A549 (cell line): ENCODE measurements at regions not wholly inside any gene's neighbourhood (a gene's known extent, or its start where the extent isn't known, plus 50 kb on each side); places are given as distances from the start of the nearest gene placed in this dataset.

ENCODE experiments used
- ATAC-seq, 2 experiments: fragments of 200-7000 bp in 1 of 2; fragments of >200 bp in 1 of 2; cut with Nextera tagmentation in 1 of 2; cut with Tn5 transposase in 1 of 2; 3 replicates each; pipeline versions ENCODE4 v1.8.0 to v1.9.1; 2018 to 2020; ENCODE audit warnings: mild to moderate bottlenecking in 1 of 2, moderate library complexity in 1 of 2
- CTCF ChIA-PET: fragments of 300-600 bp; sonication (Branson Sonifier 250); formaldehyde crosslinking; extraction: SDS; loops from one replicate; lab custom pipeline; 2021; ENCODE audit warnings: antibody characterized with exemption, inconsistent platforms; lab: Yijun Ruan, JAX
- POLR2A ChIA-PET: fragments of 350-600 bp; formaldehyde crosslinking; extraction: SDS; loops from one replicate; lab custom pipeline; 2021; ENCODE audit warnings: antibody characterized with exemption, inconsistent platforms; lab: Yijun Ruan, JAX
- DNase-seq, 2 experiments: peaks; one replicate each; pipeline versions ENCODE4 v3.0.0 to v3.0.0-alpha.2; 2011 to 2016; ENCODE audit warnings: low read depth in 1 of 2, low spot score in 1 of 2
- FAIRE-seq: peaks from 2 replicates; lab custom pipeline; 2011; peaks lifted over from hg19 to GRCh38; lab: Jason Lieb, UNC
- H3K27ac ChIP-seq, 2 experiments: fragments of >200 bp; sonication (Bioruptor Twin); formaldehyde crosslinking; 3 replicates each; pipeline ENCODE4 v1.5.1; 2016 to 2017
- H3K4me1 ChIP-seq: fragments of >200 bp; sonication (Bioruptor Twin); formaldehyde crosslinking; 3 replicates; pipeline ENCODE4 v1.6.1; 2016
- H3K4me2 ChIP-seq: fragments of >200 bp; sonication (Bioruptor Twin); formaldehyde crosslinking; 3 replicates; pipeline ENCODE4 v1.6.1; 2016
- H3K4me3 ChIP-seq: fragments of >200 bp; sonication (Bioruptor Twin); formaldehyde crosslinking; 3 replicates; pipeline ENCODE4 v1.5.1; 2016
- H3K9me3 ChIP-seq: fragments of >200 bp; sonication (Bioruptor Twin); formaldehyde crosslinking; 3 replicates; pipeline ENCODE4 v1.6.1; 2016
- ATOH8 ChIP-seq: fragments of 250-450 bp; sonication (Bioruptor Pico); IDR thresholded peaks from 2 replicates; pipeline ENCODE4 v1.5.0; 2020; ENCODE audit warnings: low read depth, mild to moderate bottlenecking, moderate library complexity
- BHLHE40 ChIP-seq: IDR thresholded peaks from 2 replicates; pipeline ENCODE4 v1.6.1; 2012; ENCODE audit warnings: low read depth, low read length, inconsistent platforms
- CHD2 ChIP-seq: fragments of 150-350 bp; IDR thresholded peaks from 2 replicates; pipeline ENCODE4 v1.6.1; 2014; ENCODE audit warnings: low read length; ENCODE audit not compliant: partially characterized antibody
- CHD4 ChIP-seq: fragments of 200-600 bp; sonication (generic); IDR thresholded peaks from 2 replicates; pipeline ENCODE4 v1.6.1; 2016; ENCODE audit warnings: antibody characterized with exemption, mild to moderate bottlenecking, borderline replicate concordance
- EHMT2 ChIP-seq: fragments of 200-600 bp; sonication (generic); IDR thresholded peaks from 2 replicates; pipeline ENCODE4 v1.6.1; 2016; ENCODE audit warnings: antibody characterized with exemption, low read depth, mild to moderate bottlenecking, moderate library complexity
- ESRRA ChIP-seq: fragments of 150-350 bp; IDR thresholded peaks from 2 replicates; pipeline ENCODE4 v1.6.1; 2014; ENCODE audit warnings: mild to moderate bottlenecking, low read length, borderline replicate concordance
- FOSB ChIP-seq: fragments of 250-450 bp; sonication (Bioruptor Pico); IDR thresholded peaks from 2 replicates; pipeline ENCODE4 v1.5.0; 2020; ENCODE audit warnings: mild to moderate bottlenecking, moderate library complexity
- FOSL2 ChIP-seq, 2 experiments: fragments of 450-650 bp in 1 of 2; fragments of >200 bp in 1 of 2; sonication (Bioruptor Twin) in 1 of 2; formaldehyde crosslinking; IDR thresholded peaks; 2 replicates each; pipeline versions ENCODE4 v1.5.0 to v1.6.1; 2016 to 2020; ENCODE audit warnings: mild to moderate bottlenecking in 1 of 2, moderate library complexity in 1 of 2
- GATA3 ChIP-seq: IDR thresholded peaks from 2 replicates; pipeline ENCODE4 v1.6.1; 2012; ENCODE audit warnings: borderline replicate concordance
- HOXB13 ChIP-seq: fragments of 250-450 bp; sonication (Bioruptor Pico); IDR thresholded peaks from 2 replicates; pipeline ENCODE4 v1.5.0; 2020; ENCODE audit warnings: low read depth, mild to moderate bottlenecking, moderate library complexity
- KDM5A ChIP-seq: fragments of 200-600 bp; sonication (generic); IDR thresholded peaks from 2 replicates; pipeline ENCODE4 v1.6.1; 2016; ENCODE audit warnings: antibody characterized with exemption, mild to moderate bottlenecking
- MAFK ChIP-seq: fragments of 450-650 bp; IDR thresholded peaks from 2 replicates; pipeline ENCODE4 v1.6.1; 2014; ENCODE audit not compliant: partially characterized antibody
- MAX ChIP-seq: IDR thresholded peaks from 2 replicates; pipeline ENCODE4 v1.6.1; 2012
- MYC ChIP-seq: IDR thresholded peaks from 2 replicates; pipeline ENCODE4 v1.6.1; 2012; ENCODE audit warnings: mild to moderate bottlenecking, inconsistent platforms, low read length, improper control_type of control experiment, borderline replicate concordance
- NFE2L2 ChIP-seq: fragments of 150-350 bp; conservative IDR thresholded peaks from 2 replicates; pipeline ENCODE4 v1.6.1; 2014; ENCODE audit warnings: low read length
- NR3C1 ChIP-seq: fragments of >200 bp; sonication (Bioruptor Twin); formaldehyde crosslinking; IDR thresholded peaks from 3 replicates; pipeline ENCODE4 v1.6.1; 2017
- PBX3 ChIP-seq: IDR thresholded peaks from 2 replicates; pipeline ENCODE4 v1.6.1; 2012
- PHF8 ChIP-seq: fragments of 200-600 bp; sonication (generic); IDR thresholded peaks from 2 replicates; pipeline ENCODE4 v1.6.1; 2016; ENCODE audit warnings: low read depth, mild to moderate bottlenecking, antibody characterized with exemption, moderate library complexity, borderline replicate concordance
- POLR2A ChIP-seq: IDR thresholded peaks from 2 replicates; pipeline ENCODE4 v1.6.1; 2012; ENCODE audit warnings: mild to moderate bottlenecking, low read length
- RCOR1 ChIP-seq: fragments of 150-350 bp; IDR thresholded peaks from 2 replicates; pipeline ENCODE4 v1.6.1; 2014; ENCODE audit warnings: antibody characterized with exemption, low read length, low read depth
- RFX5 ChIP-seq: fragments of 450-650 bp; IDR thresholded peaks from 2 replicates; pipeline ENCODE4 v1.7.1; 2014; ENCODE audit warnings: antibody characterized with exemption, mild to moderate bottlenecking, moderate library complexity
- WGBS: methylation state at CpG from one replicate; pipeline ENCODE4 v1.1.6; 2017; ENCODE audit errors: missing lambda C conversion rate; 5-methylcytosine and 5-hydroxymethylcytosine counted together
- TF ChIP-seq, protein P1 (sequence below): fragments of 150-350 bp; IDR thresholded peaks from 2 replicates; pipeline ENCODE4 v1.6.1; 2014; ENCODE audit warnings: low read depth, mild to moderate bottlenecking, low read length
- TF ChIP-seq, protein P2 (sequence below): fragments of >200 bp; sonication (Bioruptor Twin); formaldehyde crosslinking; IDR thresholded peaks from 3 replicates; pipeline ENCODE4 v1.5.1; 2016
- TF ChIP-seq, protein P3 (sequence below): fragments of >200 bp; sonication (Bioruptor Twin); formaldehyde crosslinking; IDR thresholded peaks from 2 replicates; pipeline ENCODE4 v1.6.1; 2016

DNA sequence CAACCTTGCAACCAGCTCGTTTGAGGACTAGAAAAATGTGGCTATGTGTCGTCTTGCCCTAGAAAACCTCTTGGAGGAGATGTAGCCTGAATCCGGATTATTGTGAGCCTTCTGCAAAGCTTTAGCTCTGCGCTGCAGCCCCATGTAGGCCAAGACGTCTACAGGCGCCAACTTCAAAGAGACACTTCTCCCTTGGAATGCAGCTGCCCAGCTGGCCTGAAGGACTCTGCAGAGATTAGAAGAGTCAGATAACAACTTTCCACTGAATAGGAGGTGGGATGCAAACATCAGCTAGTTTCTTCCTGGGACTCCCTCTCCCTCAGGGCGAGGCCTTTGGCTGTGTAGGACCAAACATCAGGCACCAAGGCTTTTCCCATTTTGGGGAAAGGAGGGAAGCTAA, 356.5 kb upstream of the IL12A start:
- ChIA-PET CTCF (interaction anchor here (0.8 to 2.0 kb wide), 4 partner anchors 11 to 172 kb away, joined by 3 to 6 read pairs (median 4); no protein-coding TSS in a partner anchor), POLR2A (no interaction called here)
- Histone ChIP-seq H3K4me1 (peaks cover 70% of the 10 kb centered on the region), H3K4me3 (no peak overlapping the region), H3K27ac (peak overlapping the region; percentile 75 to 76), H3K9me3 (peaks cover 3% of the 10 kb centered on the region; the same call in 1 of the 3 replicates), H3K4me2 (peak overlapping the region; percentile 78)
- DNase-seq = no peak
- 92% methylated on average over 7 of the region's 7 CpGs for WGBS
- no peak for FAIRE-seq
- TF ChIP-seq HOXB13 (CRISPR knock-in tag) (no peak), MYC (no peak), FOSB (no peak), RFX5 (no peak), NFE2L2 (no peak), PHF8 (no peak), FOSL2 (IDR thresholded peaks at IDR 0.05) (no peak), FOSL2 (CRISPR knock-in tag; IDR thresholded peaks at IDR 0.05) (no peak), ESRRA (no peak), GATA3 (no peak), NR3C1 (no peak), EHMT2 (no peak), MAFK (no peak), BHLHE40 (no peak), MAX (no peak)
- TF ChIP-seq, protein P1, sequence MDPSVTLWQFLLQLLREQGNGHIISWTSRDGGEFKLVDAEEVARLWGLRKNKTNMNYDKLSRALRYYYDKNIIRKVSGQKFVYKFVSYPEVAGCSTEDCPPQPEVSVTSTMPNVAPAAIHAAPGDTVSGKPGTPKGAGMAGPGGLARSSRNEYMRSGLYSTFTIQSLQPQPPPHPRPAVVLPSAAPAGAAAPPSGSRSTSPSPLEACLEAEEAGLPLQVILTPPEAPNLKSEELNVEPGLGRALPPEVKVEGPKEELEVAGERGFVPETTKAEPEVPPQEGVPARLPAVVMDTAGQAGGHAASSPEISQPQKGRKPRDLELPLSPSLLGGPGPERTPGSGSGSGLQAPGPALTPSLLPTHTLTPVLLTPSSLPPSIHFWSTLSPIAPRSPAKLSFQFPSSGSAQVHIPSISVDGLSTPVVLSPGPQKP = no peak
- TF ChIP-seq, protein P2, sequence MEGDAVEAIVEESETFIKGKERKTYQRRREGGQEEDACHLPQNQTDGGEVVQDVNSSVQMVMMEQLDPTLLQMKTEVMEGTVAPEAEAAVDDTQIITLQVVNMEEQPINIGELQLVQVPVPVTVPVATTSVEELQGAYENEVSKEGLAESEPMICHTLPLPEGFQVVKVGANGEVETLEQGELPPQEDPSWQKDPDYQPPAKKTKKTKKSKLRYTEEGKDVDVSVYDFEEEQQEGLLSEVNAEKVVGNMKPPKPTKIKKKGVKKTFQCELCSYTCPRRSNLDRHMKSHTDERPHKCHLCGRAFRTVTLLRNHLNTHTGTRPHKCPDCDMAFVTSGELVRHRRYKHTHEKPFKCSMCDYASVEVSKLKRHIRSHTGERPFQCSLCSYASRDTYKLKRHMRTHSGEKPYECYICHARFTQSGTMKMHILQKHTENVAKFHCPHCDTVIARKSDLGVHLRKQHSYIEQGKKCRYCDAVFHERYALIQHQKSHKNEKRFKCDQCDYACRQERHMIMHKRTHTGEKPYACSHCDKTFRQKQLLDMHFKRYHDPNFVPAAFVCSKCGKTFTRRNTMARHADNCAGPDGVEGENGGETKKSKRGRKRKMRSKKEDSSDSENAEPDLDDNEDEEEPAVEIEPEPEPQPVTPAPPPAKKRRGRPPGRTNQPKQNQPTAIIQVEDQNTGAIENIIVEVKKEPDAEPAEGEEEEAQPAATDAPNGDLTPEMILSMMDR = no peak
- ATAC-seq = no peak

GRCh38 chr3:159632851-159633250, 355.8 kb upstream of the IL12A start:
- Histone ChIP-seq H3K4me1 (peaks cover 70% of the 10 kb centered on the region), H3K4me2 (peak overlapping the region; percentile 78), H3K9me3 (peaks cover 3% of the 10 kb centered on the region; the same call in 1 of the 3 replicates), H3K4me3 (no peak overlapping the region), H3K27ac (peak overlapping the region; percentile 75 to 76)
- DNase-seq (peak in 1 of 2 experiments; percentile 52), ATAC-seq (no peak), FAIRE-seq (no peak)
- POLR2A ChIA-PET = no interaction called here
- TF ChIP-seq CHD4 (no peak), RCOR1 (no peak), KDM5A (no peak), CHD2 (no peak), NFE2L2 (no peak), PBX3 (no peak), POLR2A (no peak), ATOH8 (CRISPR knock-in tag) (no peak)
- TF ChIP-seq, protein P3, sequence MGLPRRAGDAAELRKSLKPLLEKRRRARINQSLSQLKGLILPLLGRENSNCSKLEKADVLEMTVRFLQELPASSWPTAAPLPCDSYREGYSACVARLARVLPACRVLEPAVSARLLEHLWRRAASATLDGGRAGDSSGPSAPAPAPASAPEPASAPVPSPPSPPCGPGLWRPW = no peak
- TF ChIP-seq, protein P2 = no peak
- CTCF ChIA-PET = interaction anchor here (0.8 to 2.0 kb wide), 5 partner anchors 9 to 172 kb away, joined by 3 to 6 read pairs (median 4); no protein-coding TSS in a partner anchor
